LNCAP (cell line): ENCODE measurements at regions not wholly inside any gene's neighbourhood (a gene's known extent, or its start where the extent isn't known, plus 50 kb on each side); places are given as distances from the start of the nearest gene placed in this dataset.

Experiments
- TF ChIP-seq, protein P1 (sequence below): fragments of 450-650 bp; IDR thresholded peaks from 2 replicates; pipeline ENCODE4 v1.5.1; 2017; ENCODE audit warnings: mild to moderate bottlenecking

GRCh38 chr1:55916907-55917306 lies 662.5 kb downstream of the PLPP3 start:
- TF ChIP-seq, protein P1, sequence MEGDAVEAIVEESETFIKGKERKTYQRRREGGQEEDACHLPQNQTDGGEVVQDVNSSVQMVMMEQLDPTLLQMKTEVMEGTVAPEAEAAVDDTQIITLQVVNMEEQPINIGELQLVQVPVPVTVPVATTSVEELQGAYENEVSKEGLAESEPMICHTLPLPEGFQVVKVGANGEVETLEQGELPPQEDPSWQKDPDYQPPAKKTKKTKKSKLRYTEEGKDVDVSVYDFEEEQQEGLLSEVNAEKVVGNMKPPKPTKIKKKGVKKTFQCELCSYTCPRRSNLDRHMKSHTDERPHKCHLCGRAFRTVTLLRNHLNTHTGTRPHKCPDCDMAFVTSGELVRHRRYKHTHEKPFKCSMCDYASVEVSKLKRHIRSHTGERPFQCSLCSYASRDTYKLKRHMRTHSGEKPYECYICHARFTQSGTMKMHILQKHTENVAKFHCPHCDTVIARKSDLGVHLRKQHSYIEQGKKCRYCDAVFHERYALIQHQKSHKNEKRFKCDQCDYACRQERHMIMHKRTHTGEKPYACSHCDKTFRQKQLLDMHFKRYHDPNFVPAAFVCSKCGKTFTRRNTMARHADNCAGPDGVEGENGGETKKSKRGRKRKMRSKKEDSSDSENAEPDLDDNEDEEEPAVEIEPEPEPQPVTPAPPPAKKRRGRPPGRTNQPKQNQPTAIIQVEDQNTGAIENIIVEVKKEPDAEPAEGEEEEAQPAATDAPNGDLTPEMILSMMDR: no peak

DNA sequence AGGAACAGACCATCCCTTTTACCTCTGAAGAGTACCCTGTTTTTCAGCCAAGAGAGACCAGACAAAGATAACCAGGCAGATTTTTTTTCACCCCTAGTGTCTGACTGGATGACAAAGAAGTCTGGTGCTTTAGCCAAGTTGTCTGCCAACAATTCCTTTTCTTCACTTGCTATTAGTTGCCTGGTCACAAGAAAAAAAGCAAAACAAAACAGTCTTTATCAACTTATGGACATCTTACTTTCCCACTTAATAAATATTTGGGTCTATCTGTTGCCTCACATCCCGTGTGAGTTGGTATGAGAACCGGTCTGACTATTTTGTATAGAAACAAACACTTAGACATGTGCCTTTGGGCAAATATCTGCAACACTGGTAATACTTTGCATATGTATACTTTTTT lies 662.9 kb downstream of the PLPP3 start:
- TF ChIP-seq, protein P1: no peak

GRCh38 chr1:55913565-55913964 lies 665.8 kb downstream of the PLPP3 start:
- TF ChIP-seq, protein P1: no peak

DNA sequence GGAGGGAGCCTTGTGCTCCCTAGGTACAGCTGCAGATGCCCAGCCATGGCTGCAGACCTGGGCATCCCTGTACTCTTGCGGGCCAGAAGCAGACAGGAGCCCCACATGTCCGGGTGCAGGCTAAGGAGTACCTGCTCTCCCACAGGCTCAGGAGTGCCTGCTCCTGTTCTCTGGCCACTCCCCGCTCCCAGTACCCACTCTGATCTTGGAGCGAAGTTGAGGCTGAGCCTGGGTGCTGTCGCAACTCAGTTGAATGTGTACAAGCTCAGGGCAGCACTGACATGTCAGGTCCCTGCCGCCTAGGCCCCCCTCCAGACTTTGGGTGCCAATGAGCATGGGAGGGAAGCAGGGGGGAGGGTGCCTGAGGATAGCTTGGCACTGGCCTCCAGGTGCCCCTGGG lies 666.9 kb downstream of the PLPP3 start:
- TF ChIP-seq, protein P1: no peak

- TF ChIP-seq, protein P1: no peak
Observed at GRCh38 chr1:55904541-55904940, 674.8 kb downstream of the PLPP3 start.

- TF ChIP-seq, protein P1: no peak
Observed at GRCh38 chr1:55898181-55898580, 681.2 kb downstream of the PLPP3 start.

DNA sequence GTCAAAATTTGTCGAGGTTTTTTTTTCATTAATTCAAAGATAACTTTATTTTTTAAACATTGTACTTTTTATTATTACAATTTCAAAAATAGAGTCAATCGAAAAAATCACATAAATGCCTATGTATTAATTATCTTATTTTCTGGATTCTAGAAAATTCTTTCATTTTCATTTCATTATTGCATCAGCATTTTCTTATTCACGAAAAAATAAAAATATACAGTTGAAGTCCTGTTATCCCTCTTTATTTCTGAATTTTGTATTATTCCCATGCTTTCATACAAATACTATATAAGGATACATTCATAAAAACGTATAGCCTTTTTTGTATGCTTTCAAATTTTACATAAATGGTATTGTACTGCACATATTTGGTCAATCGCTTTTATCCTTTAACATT lies 681.0 kb upstream of the USP24 start:
- TF ChIP-seq, protein P1: no peak

DNA sequence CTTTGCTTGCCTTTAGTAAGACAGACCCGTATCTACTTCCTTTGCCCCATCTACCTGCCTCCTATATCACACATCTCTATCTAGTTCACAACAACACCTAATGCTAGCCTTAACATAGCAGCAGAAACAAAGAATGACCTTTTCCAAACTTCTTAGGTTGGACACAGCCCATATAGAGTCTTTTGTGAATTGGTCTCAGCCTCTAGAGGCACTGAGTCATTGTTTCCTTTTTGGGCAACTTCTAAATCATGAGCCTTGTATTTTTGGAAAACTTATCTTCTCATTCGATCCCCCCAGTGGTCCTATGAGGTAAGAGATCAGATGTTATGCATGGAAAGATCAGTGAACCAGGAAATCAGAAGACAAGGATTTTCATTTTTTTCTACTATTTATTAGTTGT lies 679.4 kb upstream of the USP24 start:
- TF ChIP-seq, protein P1: no peak
